Limb (tissue), 2 donors: ENCODE measurements at regions not wholly inside any gene's neighbourhood (a gene's known extent, or its start where the extent isn't known, plus 50 kb on each side); places are given as distances from the start of the nearest gene placed in this dataset.

ENCODE experiments used
- DNase-seq, 2 donors: peaks; one replicate each; pipeline ENCODE4 v3.0.0-alpha.2; 2016; ENCODE audit errors: extremely low spot score in 2 of 2

DNA sequence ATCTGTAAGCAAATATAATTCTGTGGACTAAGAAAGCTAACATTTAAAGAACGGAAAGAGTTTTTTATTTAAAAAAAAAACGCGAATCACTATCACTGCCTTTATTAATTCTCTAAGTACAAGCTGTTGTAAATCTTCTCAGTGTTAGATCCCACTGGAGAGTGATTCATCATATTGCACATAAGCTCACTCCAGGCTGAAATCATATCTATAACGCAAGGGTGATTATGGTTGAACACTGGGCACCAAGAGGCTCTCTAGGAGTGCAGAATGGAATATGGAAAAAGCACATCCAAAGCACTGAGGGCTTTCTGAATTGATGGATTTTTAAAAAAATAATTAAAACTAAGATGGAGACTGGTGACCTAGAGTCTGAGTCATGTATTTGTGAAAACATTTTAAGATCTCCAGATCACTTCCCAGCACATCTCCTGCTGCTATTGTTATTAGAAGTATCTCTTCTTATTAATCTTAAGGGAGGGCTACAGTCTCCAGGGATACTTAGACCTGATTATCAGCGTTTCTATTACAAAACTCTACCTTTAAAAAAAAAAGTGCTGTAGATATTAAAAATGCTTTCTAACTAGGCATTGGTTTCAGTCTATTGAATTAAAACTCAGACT lies 1106.8 kb downstream of the AACS start:
- no peak for DNase-seq

DNA sequence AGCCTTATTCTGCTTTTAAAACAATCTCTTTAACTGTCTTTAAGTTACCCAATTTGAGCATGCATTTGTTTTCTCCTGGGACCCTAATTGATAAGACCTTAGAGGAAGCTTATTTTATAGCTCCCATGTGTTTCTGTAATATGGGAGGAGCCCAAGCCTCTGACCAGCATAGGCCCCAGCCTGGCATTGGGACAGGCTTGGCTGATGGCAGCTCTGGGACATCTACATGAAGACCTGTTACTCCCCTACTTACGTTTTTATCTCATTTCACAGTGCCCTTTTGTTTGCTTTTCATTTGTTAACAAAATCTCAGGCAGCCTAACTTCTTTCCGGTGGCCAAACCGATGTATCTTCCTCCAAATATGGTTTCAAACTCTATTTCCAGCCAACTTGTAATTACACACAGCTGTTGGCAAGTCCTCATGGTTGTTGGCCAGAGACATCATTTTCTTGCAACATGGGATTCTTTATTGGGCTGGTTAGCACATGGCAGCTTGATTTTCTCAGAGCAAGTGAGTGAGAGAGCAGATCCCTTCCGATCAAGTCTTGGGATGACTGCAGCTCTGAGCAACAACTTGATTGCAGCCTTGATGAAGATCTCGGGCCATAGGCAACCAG lies 1117.5 kb downstream of the AACS start:
- DNase-seq, result peak in 1 of 2 donors; percentile 59

DNA sequence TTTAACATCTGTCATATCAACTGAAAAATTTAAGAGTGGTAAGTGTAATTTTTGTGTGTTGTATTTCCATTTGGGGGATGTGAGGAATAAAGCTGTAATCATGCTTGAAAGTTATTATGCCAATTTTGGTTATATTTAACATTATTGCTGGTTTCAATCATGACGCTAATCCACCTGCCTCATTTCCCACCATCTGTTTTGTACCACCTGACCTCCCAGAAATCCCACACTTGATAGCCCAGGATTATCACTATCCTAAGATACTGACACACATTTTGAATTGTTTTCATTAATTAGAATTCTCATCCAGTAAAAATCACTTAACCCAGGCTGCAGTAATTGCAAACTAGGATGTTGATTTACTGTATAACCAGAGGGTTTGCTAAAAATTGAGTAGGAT lies 1119.8 kb downstream of the AACS start:
- no peak for DNase-seq

DNA sequence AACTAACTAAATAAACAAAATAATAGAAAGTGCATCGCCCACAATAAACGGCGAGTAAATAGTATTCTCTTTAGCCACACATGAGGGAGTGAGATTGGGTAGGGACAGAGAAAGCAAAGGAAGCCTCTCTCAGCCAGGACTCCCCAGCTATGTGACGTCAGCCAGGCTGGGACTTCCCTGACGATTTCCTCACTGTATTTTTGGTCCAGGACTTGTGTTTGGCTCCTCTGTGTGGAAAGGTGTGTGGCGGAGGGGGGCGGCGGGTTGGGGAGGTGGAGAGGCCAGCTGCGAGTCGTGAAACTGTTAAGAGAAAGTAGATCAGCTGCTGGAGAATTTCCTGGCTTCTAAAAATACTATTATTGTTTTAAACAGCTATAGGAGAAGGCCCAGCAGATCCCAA lies 1124.6 kb downstream of the AACS start:
- DNase-seq, result no peak

DNA sequence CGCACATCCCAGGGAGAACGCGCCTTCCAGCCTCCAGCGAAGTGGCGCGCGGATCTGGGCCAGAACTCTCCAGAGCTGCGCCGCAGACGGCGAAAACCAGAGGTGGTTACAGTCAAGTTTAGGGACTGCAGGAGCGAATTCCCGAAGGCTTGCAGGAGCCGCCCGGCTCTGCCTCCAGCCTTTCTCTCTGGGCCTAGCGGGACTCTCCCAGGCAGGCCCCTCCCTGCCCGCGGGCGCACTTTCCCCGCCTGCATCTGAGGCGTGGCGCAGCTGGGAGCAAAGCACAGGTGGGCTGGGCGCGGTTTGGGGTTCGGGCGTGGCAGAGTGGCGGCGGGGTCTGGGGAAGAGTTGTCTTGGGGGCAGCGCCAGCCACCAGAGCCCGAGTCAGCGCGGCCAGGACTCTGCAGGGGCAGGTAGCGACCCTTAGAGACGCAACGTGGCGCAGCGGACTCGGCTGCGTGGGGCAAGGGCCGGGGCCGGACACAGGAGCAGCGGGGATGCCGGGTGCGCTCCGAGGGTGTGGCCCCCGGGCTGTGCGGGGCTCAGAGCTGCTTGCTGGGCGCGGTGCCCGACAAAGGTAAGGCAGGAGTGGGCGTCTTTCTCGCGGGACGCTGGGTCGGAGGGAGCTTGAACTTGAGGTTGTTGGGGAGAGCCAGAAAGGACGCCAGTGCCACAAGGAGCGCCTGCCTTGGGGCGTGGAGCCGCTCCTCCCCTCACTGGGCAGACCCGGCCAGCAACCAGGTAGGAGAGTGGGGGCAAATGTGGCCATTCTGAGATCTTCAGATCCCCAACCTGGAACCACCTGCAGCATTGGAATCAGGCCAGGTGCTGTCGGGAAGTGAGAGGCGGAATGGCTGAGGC lies 1126.0 kb downstream of the AACS start:
- peak in 1 of 2 donors; percentile 49 for DNase-seq

DNA sequence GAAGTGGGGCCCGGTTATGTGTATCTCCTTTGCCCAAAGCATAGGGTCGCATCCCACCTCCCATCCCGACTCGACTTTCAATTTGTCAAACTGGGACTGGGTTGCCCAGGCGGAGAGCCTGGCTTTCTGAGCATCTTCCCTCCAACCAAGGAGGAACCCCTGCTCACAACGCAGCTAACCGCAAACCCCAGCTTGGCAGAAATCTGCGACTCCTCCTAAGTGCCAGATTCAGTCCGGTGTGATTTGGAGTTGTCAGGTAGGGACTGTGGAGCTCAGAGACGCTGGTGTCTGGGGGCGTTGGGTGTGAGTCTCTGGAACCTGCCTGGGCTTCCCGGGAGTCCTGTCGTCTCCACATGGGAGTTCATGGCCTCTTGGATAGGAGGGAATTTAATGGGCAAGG lies 1126.7 kb downstream of the AACS start:
- DNase-seq, result no peak

DNA sequence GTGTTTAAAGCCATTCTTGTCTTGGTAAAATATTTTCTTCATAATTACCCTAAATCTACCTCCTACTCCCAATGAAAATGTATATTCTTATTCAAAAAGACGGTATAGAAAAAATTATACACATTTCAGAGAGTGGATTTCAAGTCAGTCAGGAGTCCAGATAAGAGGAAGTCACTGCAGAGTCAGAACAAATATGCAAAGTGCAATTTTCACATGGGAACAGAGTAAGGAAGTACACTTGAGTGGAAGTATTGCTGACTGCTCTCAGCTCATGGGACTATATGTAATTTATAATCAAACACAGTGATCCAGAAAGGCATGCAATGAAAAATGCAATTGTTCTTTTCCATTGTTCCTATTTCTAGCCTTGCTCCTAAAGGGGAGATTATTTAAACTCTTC lies 1128.0 kb downstream of the AACS start:
- no peak for DNase-seq

DNA sequence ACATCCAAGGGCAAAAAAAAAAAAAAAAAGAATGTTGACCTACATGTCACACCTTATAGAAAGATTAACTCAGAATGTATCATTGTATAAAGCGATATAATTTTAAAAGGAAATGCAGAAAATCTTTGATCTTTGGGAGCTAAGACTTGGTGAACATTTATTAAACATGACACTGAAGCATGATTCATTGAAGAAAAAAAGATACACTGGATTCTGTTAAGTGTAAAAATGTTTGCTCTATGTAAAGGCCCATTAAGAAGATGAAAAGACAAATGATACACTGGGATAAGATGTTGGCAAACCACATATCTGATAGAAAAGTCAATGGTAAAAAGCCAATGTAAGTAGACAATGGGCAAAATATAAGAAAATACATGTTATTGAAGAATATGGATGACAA lies 1131.0 kb downstream of the AACS start:
- no peak for DNase-seq

DNA sequence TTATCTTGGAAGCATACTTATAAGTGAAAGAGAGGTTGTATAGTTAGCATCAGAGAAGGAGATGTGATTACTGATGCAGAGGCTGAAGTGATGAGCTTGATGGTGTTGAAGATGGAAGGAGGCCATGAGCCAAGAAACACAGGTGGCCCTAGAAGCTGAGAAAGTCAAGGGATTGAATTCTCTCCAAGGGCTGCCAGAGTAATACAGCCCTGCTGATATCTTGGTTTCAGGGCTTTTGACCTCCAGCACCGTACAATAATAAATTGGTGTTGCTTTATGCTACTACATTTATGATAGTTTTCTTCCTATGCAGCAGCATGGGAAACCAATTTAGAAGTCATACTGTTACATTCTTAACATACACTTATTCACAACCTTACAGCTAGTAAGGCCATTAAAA lies 1133.3 kb downstream of the AACS start:
- DNase-seq, result no peak

DNA sequence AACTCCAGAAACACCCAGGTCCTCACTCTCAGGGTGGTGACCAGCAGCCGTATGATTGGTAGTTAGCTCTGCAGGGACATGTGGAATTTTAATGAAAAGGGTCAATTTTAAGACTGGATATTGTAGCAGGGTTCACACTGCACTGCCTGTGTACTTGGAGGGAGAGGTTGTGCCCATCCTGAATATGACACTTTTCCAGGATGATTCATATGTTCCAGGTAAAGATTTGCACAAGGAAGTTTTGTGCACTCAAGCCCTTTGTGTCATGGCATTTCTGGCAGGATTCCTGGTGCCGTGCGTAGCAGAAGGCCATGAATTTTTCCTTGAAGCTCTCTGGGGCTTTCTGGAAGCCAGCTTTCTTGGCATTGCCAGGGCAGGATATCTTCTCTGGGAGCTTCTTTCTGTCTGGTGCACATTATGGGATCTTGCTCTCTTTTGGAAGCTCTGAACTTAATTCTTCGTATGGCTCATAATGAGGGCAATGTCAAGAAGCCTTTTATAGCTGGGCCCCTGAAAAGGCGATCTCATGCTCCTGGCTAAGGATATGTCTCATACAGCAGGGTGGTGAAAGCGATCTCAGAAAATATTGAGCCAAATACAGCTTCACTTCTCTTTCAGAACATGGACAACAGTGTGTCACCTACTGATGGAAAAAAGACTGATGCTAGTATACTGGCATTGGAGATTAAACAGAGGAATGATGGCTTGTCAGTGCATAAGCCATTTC lies 1133.9 kb downstream of the AACS start:
- no peak for DNase-seq

DNA sequence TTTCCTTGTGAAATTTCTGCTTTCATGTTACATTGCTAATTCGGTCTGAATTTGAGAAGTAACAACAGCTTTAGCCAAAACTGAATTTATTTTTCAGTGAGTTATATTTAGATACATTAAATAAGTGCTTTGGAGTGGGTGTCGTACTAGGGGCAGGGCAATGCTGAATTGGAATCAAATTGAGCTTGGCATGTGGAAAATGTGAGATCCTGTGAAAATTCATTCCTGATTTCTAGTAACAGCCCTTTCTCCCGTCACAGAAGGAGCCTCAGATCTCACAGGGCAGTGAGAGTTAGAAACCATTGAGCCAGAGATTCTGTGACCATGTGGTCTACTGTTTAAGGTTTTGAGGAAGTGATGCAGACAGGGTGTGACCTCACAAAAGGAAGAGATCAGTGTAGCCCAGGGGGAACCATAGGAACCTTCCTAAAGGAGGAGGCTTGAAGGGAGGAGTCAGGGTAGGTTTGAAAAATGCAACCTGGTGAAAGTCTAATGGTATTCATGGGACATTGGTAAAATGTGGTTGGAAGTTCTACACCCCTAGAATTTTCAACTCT lies 1136.8 kb downstream of the AACS start:
- DNase-seq, result no peak

DNA sequence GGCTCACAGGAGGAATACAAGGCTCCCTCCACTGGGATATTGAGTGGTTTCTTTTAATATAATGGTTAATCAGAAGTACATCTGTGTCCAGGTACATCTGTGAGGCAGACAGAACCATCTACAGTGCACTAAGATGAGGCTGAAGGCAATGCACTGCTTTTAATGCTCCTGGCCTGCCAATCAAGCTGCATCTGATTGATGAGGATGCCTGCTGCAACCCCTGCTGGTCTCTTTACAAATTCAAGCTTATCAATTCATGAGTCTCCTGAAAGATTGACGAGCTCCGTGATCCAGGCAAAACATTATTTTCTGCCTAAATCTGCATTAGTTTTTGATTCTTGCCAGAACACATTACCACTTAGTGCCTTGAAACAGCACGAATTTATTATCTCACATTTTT lies 1139.1 kb downstream of the AACS start:
- no peak for DNase-seq

DNA sequence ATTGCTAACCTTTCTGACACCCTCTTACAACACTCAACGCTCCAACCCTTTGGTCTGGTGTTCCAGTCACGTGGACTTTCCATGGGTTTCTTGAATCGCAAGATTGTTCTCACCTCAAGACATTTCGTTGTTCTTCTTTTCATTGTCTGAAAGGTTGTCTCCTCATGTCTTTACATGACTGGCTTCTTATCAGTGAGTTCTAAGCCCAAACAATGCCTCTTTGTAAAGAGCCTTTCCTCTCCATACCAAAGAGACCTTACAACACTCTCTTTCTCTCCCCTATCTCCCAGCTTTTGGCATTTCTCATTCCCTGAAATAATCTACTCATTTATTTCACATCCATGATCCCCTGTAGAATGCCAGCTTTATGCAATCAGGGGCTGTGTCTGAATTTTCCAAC lies 1144.8 kb downstream of the AACS start:
- DNase-seq, result no peak

DNA sequence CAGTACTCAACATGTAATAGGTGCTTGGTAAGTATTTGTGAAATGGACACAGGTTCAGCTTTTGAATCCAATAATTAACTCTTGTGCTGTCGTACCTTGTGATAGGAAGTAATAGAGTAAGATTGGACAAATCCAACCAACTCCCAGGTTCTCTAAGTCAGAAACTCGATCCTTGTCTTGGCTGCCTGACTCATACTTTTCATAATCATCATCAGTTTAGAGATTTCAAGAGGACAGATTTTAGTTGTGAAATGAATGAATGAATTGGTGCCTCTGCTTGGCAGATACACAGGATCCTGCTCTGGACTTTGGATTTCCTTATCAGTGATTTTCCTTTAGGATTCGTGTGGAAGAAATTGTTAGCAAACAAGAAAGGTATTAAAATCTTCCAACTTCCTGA lies 1145.2 kb downstream of the AACS start:
- no peak for DNase-seq

DNA sequence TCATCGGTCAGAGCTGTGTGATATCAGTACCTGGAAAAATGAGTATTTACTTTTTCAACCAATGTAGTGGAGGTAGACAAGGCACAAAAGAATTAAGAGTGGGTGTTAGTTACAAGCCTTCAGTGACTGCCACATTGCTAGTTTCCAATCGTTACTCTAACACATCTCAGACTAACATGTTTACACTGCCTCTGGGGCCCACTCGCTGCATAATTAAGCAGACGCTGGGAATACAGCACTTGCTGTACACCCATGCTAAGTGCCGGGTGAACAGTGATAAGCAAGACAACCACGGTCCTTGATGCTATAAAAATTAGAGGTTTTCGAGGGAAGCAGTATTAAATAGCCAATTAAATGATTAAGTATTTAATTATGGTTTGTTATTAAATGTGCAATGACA lies 1147.6 kb downstream of the AACS start:
- no peak for DNase-seq

DNA sequence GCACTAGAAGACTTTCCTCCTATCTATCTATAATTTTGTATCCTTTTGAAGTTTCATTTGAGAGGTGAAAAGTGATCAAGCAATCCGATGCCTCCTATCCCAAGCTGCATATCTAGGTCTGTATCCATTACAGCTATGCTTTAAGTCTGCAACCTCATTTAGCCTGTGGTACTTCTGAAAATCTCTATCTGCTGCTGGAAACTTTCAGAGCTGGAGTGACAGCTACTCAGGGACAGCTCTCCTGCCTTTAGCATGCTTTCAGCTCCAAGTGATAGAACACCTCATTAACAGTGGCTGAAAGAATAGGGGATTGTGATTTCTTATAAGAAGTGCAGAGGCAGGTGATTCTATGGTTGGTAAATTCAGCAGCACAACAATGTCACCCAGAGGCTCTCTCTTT lies 1153.5 kb downstream of the AACS start:
- DNase-seq, result no peak

DNA sequence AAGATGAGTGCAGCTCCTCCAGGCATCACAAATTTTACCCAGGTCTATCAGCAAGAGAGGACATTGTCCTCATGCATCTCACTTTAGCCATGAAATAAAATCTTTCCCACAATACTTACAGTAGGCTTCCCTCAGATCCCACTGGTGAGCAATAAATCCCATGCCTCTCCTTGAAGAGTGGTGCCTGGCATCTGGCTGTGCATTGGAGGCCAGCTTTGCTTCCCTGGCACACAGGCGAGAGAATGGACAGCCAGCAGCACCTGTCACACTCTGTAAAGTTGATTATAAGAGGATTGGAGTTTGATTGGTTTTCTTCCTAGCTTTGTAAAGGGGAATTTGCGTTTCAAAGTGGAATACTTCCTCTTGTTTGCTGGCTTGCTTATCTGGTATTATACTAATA lies 1153.9 kb downstream of the AACS start:
- DNase-seq, result no peak

DNA sequence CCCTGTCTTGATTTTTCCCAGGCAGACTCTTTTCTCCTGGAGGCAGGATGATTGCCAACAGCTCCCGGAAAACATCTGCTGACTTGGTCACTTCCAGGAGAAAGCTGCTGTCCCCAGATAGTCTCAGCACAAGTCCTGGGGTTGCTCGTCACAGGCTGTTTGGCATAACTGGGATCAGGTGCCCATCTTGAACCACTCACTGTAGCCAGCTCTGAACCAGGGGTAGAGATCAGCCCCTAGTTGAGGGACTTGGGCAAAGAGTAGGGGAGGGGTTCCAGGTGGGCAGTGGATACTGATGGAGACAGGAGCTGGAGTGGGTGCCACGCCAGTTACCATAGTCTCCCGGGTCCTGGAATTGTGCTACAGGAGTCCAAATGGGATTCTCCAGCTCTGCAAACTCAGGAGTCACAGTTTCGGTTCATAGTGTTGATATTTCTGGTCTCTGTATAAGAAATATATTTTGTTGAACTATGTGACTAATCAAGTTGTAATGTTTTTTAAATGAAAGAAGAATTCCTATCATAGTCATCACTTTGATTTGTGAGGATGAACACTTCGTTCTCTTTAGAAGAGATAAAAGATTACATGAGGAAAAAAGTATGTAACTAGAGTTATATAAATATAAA lies 1154.5 kb downstream of the AACS start:
- DNase-seq, result no peak

DNA sequence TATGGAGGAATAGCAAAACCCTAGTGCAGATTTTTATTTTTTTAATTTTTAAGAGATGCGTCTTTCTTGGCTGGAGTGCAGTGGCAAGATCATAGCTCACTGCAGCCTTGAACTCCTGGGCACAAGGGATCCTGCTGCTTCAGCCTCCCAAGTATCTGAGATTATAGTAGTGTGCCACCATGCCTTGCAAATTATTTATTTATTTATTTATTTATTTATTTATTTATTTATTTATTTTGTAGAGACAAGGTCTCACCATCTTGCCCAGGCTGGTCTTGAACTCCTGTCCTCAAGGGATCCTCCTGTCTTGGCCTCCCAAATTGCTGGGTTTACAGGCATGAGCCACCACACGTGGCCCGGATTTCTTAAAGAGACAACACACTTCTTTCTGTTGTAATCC lies 1158.8 kb downstream of the AACS start:
- no peak for DNase-seq

DNA sequence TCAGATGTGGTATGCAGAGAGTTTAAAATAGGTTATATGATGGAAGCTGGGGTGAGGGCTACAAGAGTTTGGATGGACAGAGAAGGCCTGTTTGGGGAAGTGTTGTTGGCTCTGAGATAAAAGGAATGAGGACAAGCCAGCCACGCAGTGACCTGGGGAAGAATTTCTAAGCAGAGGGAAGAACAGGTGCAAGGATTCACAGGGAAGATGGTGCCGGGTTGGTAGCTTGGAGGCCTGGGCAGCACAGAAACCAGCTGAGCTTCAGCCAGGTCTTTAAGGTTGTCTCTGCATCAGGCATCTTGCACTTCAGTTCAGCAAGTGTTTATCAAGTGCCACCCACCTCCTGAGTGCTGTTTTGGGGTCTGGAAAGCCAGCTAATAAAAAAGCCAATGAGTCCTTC lies 1163.7 kb downstream of the AACS start:
- DNase-seq, result no peak

DNA sequence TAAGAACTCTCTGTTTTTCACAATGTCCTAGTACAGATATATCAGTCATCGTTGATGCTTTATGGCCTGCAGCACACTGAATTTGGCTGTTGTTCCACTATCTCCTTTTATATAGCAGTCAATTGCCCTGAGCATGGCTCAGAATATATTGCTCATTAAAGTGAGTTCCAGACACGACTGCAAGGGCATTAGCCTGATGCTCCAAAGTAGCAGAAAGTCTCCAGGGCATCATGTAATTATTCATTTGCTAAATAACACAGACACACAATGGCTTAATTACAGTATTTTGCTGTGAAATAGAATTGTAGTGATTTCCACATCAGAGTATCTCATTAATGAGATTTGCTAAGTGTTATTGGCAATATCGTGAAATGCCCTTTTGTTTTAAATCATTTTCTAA lies 1167.5 kb downstream of the AACS start:
- DNase-seq, result no peak
